ENCODE measurements at regions not wholly inside any gene's neighbourhood (a gene's known extent, or its start where the extent isn't known, plus 50 kb on each side); places are given as distances from the start of the nearest gene placed in this dataset.

- H3K36me3 ChIP-seq (ENCODE audit: control insufficient read depth in 2 of 2, insufficient read depth in 2 of 2, low read length in 2 of 2) = no peaks in the 10 kb centered on the region
- no peak overlapping the region for H3K4me3 ChIP-seq (ENCODE audit: low read length in 2 of 2)
- H3K27me3 ChIP-seq (ENCODE audit: control insufficient read depth in 2 of 2, insufficient read depth in 2 of 2, low read length in 2 of 2) = no peaks in the 10 kb centered on the region
These were observed 144.7 kb downstream of the TLE3 start for GRCh38 chr15:69953051-69953450.

GRCh38 chr15:69953816-69954215 is 143.9 kb downstream of the TLE3 start:
- Histone ChIP-seq H3K27ac (ENCODE audit: low read depth in 2 of 2, low read length in 2 of 2) (no peak overlapping the region), H3K9ac (ENCODE audit: low read depth in 1 of 2, low read length in 2 of 2) (no peak overlapping the region), H3K27me3 (ENCODE audit: control insufficient read depth in 2 of 2, insufficient read depth in 2 of 2, low read length in 2 of 2) (no peaks in the 10 kb centered on the region), H3K4me1 (ENCODE audit: control insufficient read depth in 2 of 2, insufficient read depth in 2 of 2, low read length in 2 of 2) (no peaks in the 10 kb centered on the region), H3K9me3 (ENCODE audit: control insufficient read depth in 2 of 2, low read length in 2 of 2) (no peaks in the 10 kb centered on the region), H3K4me3 (ENCODE audit: low read length in 2 of 2) (no peak overlapping the region), H3K36me3 (ENCODE audit: control insufficient read depth in 2 of 2, insufficient read depth in 2 of 2, low read length in 2 of 2) (no peaks in the 10 kb centered on the region)

More at GRCh38 chr15:69953051-69953450, 144.7 kb downstream of the TLE3 start:
- Histone ChIP-seq H3K9me3 (ENCODE audit: control insufficient read depth in 2 of 2, low read length in 2 of 2) (no peaks in the 10 kb centered on the region), H3K9ac (ENCODE audit: low read depth in 1 of 2, low read length in 2 of 2) (no peak overlapping the region), H3K27ac (ENCODE audit: low read depth in 2 of 2, low read length in 2 of 2) (no peak overlapping the region), H3K4me1 (ENCODE audit: control insufficient read depth in 2 of 2, insufficient read depth in 2 of 2, low read length in 2 of 2) (no peaks in the 10 kb centered on the region)

GRCh38 chr15:69954666-69955065 is 143.1 kb downstream of the TLE3 start:
- H3K4me3 ChIP-seq (ENCODE audit: low read length in 2 of 2) = no peak overlapping the region
- no peaks in the 10 kb centered on the region for H3K27me3 ChIP-seq (ENCODE audit: control insufficient read depth in 2 of 2, insufficient read depth in 2 of 2, low read length in 2 of 2)
- H3K9me3 ChIP-seq (ENCODE audit: control insufficient read depth in 2 of 2, low read length in 2 of 2) = no peaks in the 10 kb centered on the region
- H3K9ac ChIP-seq (ENCODE audit: low read depth in 1 of 2, low read length in 2 of 2) = no peak overlapping the region
- no peaks in the 10 kb centered on the region for H3K36me3 ChIP-seq (ENCODE audit: control insufficient read depth in 2 of 2, insufficient read depth in 2 of 2, low read length in 2 of 2)
- H3K4me1 ChIP-seq (ENCODE audit: control insufficient read depth in 2 of 2, insufficient read depth in 2 of 2, low read length in 2 of 2) = no peaks in the 10 kb centered on the region
- no peak overlapping the region for H3K27ac ChIP-seq (ENCODE audit: low read depth in 2 of 2, low read length in 2 of 2)

- Histone ChIP-seq H3K9me3 (ENCODE audit: control insufficient read depth in 2 of 2, low read length in 2 of 2) (no peaks in the 10 kb centered on the region), H3K36me3 (ENCODE audit: control insufficient read depth in 2 of 2, insufficient read depth in 2 of 2, low read length in 2 of 2) (no peaks in the 10 kb centered on the region), H3K27me3 (ENCODE audit: control insufficient read depth in 2 of 2, insufficient read depth in 2 of 2, low read length in 2 of 2) (no peaks in the 10 kb centered on the region), H3K4me3 (ENCODE audit: low read length in 2 of 2) (no peak overlapping the region), H3K4me1 (ENCODE audit: control insufficient read depth in 2 of 2, insufficient read depth in 2 of 2, low read length in 2 of 2) (no peaks in the 10 kb centered on the region), H3K27ac (ENCODE audit: low read depth in 2 of 2, low read length in 2 of 2) (no peak overlapping the region), H3K9ac (ENCODE audit: low read depth in 1 of 2, low read length in 2 of 2) (no peak overlapping the region)
These were observed 142.3 kb downstream of the TLE3 start for GRCh38 chr15:69955240-69955894.

GRCh38 chr15:69956417-69956816 is 141.3 kb downstream of the TLE3 start:
- Histone ChIP-seq H3K27me3 (ENCODE audit: control insufficient read depth in 2 of 2, insufficient read depth in 2 of 2, low read length in 2 of 2) (no peaks in the 10 kb centered on the region), H3K9me3 (ENCODE audit: control insufficient read depth in 2 of 2, low read length in 2 of 2) (no peaks in the 10 kb centered on the region), H3K9ac (ENCODE audit: low read depth in 1 of 2, low read length in 2 of 2) (no peak overlapping the region), H3K4me3 (ENCODE audit: low read length in 2 of 2) (no peak overlapping the region), H3K36me3 (ENCODE audit: control insufficient read depth in 2 of 2, insufficient read depth in 2 of 2, low read length in 2 of 2) (no peaks in the 10 kb centered on the region), H3K27ac (ENCODE audit: low read depth in 2 of 2, low read length in 2 of 2) (no peak overlapping the region), H3K4me1 (ENCODE audit: control insufficient read depth in 2 of 2, insufficient read depth in 2 of 2, low read length in 2 of 2) (no peaks in the 10 kb centered on the region)

GRCh38 chr15:69957175-69957574 is 140.5 kb downstream of the TLE3 start:
- Histone ChIP-seq H3K36me3 (ENCODE audit: control insufficient read depth in 2 of 2, insufficient read depth in 2 of 2, low read length in 2 of 2) (no peaks in the 10 kb centered on the region), H3K4me1 (ENCODE audit: control insufficient read depth in 2 of 2, insufficient read depth in 2 of 2, low read length in 2 of 2) (no peaks in the 10 kb centered on the region), H3K27me3 (ENCODE audit: control insufficient read depth in 2 of 2, insufficient read depth in 2 of 2, low read length in 2 of 2) (no peaks in the 10 kb centered on the region), H3K9ac (ENCODE audit: low read depth in 1 of 2, low read length in 2 of 2) (no peak overlapping the region), H3K4me3 (ENCODE audit: low read length in 2 of 2) (no peak overlapping the region), H3K27ac (ENCODE audit: low read depth in 2 of 2, low read length in 2 of 2) (no peak overlapping the region), H3K9me3 (ENCODE audit: control insufficient read depth in 2 of 2, low read length in 2 of 2) (no peaks in the 10 kb centered on the region)

- H3K4me1 ChIP-seq (ENCODE audit: control insufficient read depth in 2 of 2, insufficient read depth in 2 of 2, low read length in 2 of 2) = no peaks in the 10 kb centered on the region
- no peak overlapping the region for H3K9ac ChIP-seq (ENCODE audit: low read depth in 1 of 2, low read length in 2 of 2)
- no peak overlapping the region for H3K4me3 ChIP-seq (ENCODE audit: low read length in 2 of 2)
- no peaks in the 10 kb centered on the region for H3K36me3 ChIP-seq (ENCODE audit: control insufficient read depth in 2 of 2, insufficient read depth in 2 of 2, low read length in 2 of 2)
- no peak overlapping the region for H3K27ac ChIP-seq (ENCODE audit: low read depth in 2 of 2, low read length in 2 of 2)
- no peaks in the 10 kb centered on the region for H3K27me3 ChIP-seq (ENCODE audit: control insufficient read depth in 2 of 2, insufficient read depth in 2 of 2, low read length in 2 of 2)
- H3K9me3 ChIP-seq (ENCODE audit: control insufficient read depth in 2 of 2, low read length in 2 of 2) = no peaks in the 10 kb centered on the region
These were observed 139.1 kb downstream of the TLE3 start for GRCh38 chr15:69958496-69959084.

- H3K9me3 ChIP-seq (ENCODE audit: control insufficient read depth in 2 of 2, low read length in 2 of 2) = no peaks in the 10 kb centered on the region
- H3K4me3 ChIP-seq (ENCODE audit: low read length in 2 of 2) = no peak overlapping the region
- H3K4me1 ChIP-seq (ENCODE audit: control insufficient read depth in 2 of 2, insufficient read depth in 2 of 2, low read length in 2 of 2) = no peaks in the 10 kb centered on the region
- no peak overlapping the region for H3K9ac ChIP-seq (ENCODE audit: low read depth in 1 of 2, low read length in 2 of 2)
- H3K27ac ChIP-seq (ENCODE audit: low read depth in 2 of 2, low read length in 2 of 2) = no peak overlapping the region
- H3K27me3 ChIP-seq (ENCODE audit: control insufficient read depth in 2 of 2, insufficient read depth in 2 of 2, low read length in 2 of 2) = no peaks in the 10 kb centered on the region
- no peaks in the 10 kb centered on the region for H3K36me3 ChIP-seq (ENCODE audit: control insufficient read depth in 2 of 2, insufficient read depth in 2 of 2, low read length in 2 of 2)
These were observed 135.2 kb downstream of the TLE3 start for GRCh38 chr15:69962561-69962960.

GRCh38 chr15:69963385-69963784 is 134.3 kb downstream of the TLE3 start:
- Histone ChIP-seq H3K9ac (ENCODE audit: low read depth in 1 of 2, low read length in 2 of 2) (no peak overlapping the region), H3K4me1 (ENCODE audit: control insufficient read depth in 2 of 2, insufficient read depth in 2 of 2, low read length in 2 of 2) (no peaks in the 10 kb centered on the region)

GRCh38 chr15:69971771-69972170 is 125.9 kb downstream of the TLE3 start:
- H3K9me3 ChIP-seq (ENCODE audit: control insufficient read depth in 2 of 2, low read length in 2 of 2) = no peaks in the 10 kb centered on the region
- no peaks in the 10 kb centered on the region for H3K36me3 ChIP-seq (ENCODE audit: control insufficient read depth in 2 of 2, insufficient read depth in 2 of 2, low read length in 2 of 2)
- no peaks in the 10 kb centered on the region for H3K4me1 ChIP-seq (ENCODE audit: control insufficient read depth in 2 of 2, insufficient read depth in 2 of 2, low read length in 2 of 2)
- H3K9ac ChIP-seq (ENCODE audit: low read depth in 1 of 2, low read length in 2 of 2) = no peak overlapping the region
- H3K27me3 ChIP-seq (ENCODE audit: control insufficient read depth in 2 of 2, insufficient read depth in 2 of 2, low read length in 2 of 2) = peaks cover 0 to 3% of the 10 kb centered on the region in 2 donors
- no peak overlapping the region for H3K4me3 ChIP-seq (ENCODE audit: low read length in 2 of 2)
- H3K27ac ChIP-seq (ENCODE audit: low read depth in 2 of 2, low read length in 2 of 2) = no peak overlapping the region

More at GRCh38 chr15:69963385-69963784, 134.3 kb downstream of the TLE3 start:
- Histone ChIP-seq H3K9me3 (ENCODE audit: control insufficient read depth in 2 of 2, low read length in 2 of 2) (no peaks in the 10 kb centered on the region), H3K4me3 (ENCODE audit: low read length in 2 of 2) (no peak overlapping the region), H3K36me3 (ENCODE audit: control insufficient read depth in 2 of 2, insufficient read depth in 2 of 2, low read length in 2 of 2) (no peaks in the 10 kb centered on the region), H3K27me3 (ENCODE audit: control insufficient read depth in 2 of 2, insufficient read depth in 2 of 2, low read length in 2 of 2) (no peaks in the 10 kb centered on the region), H3K27ac (ENCODE audit: low read depth in 2 of 2, low read length in 2 of 2) (no peak overlapping the region)

Measured in mucosa of rectum (tissue), 2 donors.